H9 (cell line): ENCODE measurements at regions not wholly inside any gene's neighbourhood (a gene's known extent, or its start where the extent isn't known, plus 50 kb on each side); places are given as distances from the start of the nearest gene placed in this dataset.

ENCODE experiments used
- DNase-seq: peaks from one replicate; pipeline ENCODE4 v3.0.0-alpha.2; 2017
- H2AFZ ChIP-seq: one replicate; pipeline ENCODE4 v1.6.1; 2013; ENCODE audit warnings: mild to moderate bottlenecking, low read length, control low read depth, moderate library complexity
- H2AK5ac ChIP-seq: 2 replicates; pipeline ENCODE4 v1.6.1; 2013; ENCODE audit warnings: low read length, control low read depth, mixed read lengths; ENCODE audit not compliant: insufficient read length
- H2BK120ac ChIP-seq: one replicate; pipeline ENCODE4 v1.6.1; 2013; ENCODE audit warnings: low read depth, mild to moderate bottlenecking, low read length, control low read depth, inconsistent platforms; ENCODE audit not compliant: poor library complexity, severe bottlenecking
- H2BK12ac ChIP-seq: 2 replicates; pipeline ENCODE4 v1.6.1; 2013; ENCODE audit warnings: low read length, control low read depth, mixed read lengths, low read depth; ENCODE audit not compliant: insufficient read length
- H2BK15ac ChIP-seq: 2 replicates; pipeline ENCODE4 v1.6.1; 2013; ENCODE audit warnings: low read depth, low read length, control low read depth
- H2BK20ac ChIP-seq: one replicate; pipeline ENCODE4 v1.6.1; 2013; ENCODE audit warnings: low read depth, mild to moderate bottlenecking, low read length, control low read depth, inconsistent platforms; ENCODE audit not compliant: poor library complexity, severe bottlenecking
- H2BK5ac ChIP-seq: 2 replicates; pipeline ENCODE4 v1.6.1; 2013; ENCODE audit warnings: low read length, control low read depth, mixed read lengths; ENCODE audit not compliant: insufficient read length
- H3K14ac ChIP-seq: 2 replicates; pipeline ENCODE4 v1.6.1; 2013; ENCODE audit warnings: low read length, control low read depth; ENCODE audit not compliant: insufficient read depth
- H3K18ac ChIP-seq: 2 replicates; pipeline ENCODE4 v1.6.1; 2013; ENCODE audit warnings: low read depth, mild to moderate bottlenecking, mixed read lengths, low read length, control low read depth; ENCODE audit not compliant: insufficient read length
- H3K23ac ChIP-seq: 2 replicates; pipeline ENCODE4 v1.6.1; 2013; ENCODE audit warnings: low read length, control low read depth, mixed read lengths, low read depth; ENCODE audit not compliant: insufficient read length
- H3K23me2 ChIP-seq: 2 replicates; pipeline ENCODE4 v1.6.1; 2013; ENCODE audit warnings: low read depth, mild to moderate bottlenecking, mixed read lengths, low read length, control low read depth; ENCODE audit not compliant: insufficient read length, poor library complexity, severe bottlenecking
- H3K27ac ChIP-seq: 2 replicates; pipeline ENCODE4 v1.5.1; 2013; ENCODE audit warnings: low read length, control low read depth, mixed read lengths, low read depth; ENCODE audit not compliant: insufficient read length
- H3K27me3 ChIP-seq: 2 replicates; pipeline ENCODE4 v1.6.1; 2013; ENCODE audit warnings: low read length, control low read depth, inconsistent platforms; ENCODE audit not compliant: insufficient read depth
- H3K4ac ChIP-seq: 2 replicates; pipeline ENCODE4 v1.6.1; 2013; ENCODE audit warnings: low read depth, mild to moderate bottlenecking, control low read depth, inconsistent platforms, low read length, moderate library complexity
- H3K4me1 ChIP-seq: 2 replicates; pipeline ENCODE4 v1.6.1; 2013; ENCODE audit warnings: low read length, control low read depth, inconsistent platforms; ENCODE audit not compliant: insufficient read depth
- H3K4me2 ChIP-seq: 2 replicates; pipeline ENCODE4 v1.6.1; 2013; ENCODE audit warnings: low read length, control low read depth, mixed read lengths; ENCODE audit not compliant: insufficient read length, insufficient read depth
- H3K56ac ChIP-seq: 2 replicates; pipeline ENCODE4 v1.6.1; 2013; ENCODE audit warnings: low read depth, mild to moderate bottlenecking, mixed read lengths, low read length, control low read depth; ENCODE audit not compliant: insufficient read length
- H3K79me1 ChIP-seq: 2 replicates; pipeline ENCODE4 v1.6.1; 2013; ENCODE audit warnings: low read depth, mild to moderate bottlenecking, moderate library complexity, low read length, control low read depth, inconsistent platforms; ENCODE audit not compliant: insufficient read depth, poor library complexity, severe bottlenecking
- H3K79me2 ChIP-seq: 2 replicates; pipeline ENCODE4 v1.6.1; 2013; ENCODE audit warnings: low read length, control low read depth, inconsistent platforms; ENCODE audit not compliant: insufficient read depth
- H3K9ac ChIP-seq: 2 replicates; pipeline ENCODE4 v1.6.1; 2013; ENCODE audit warnings: low read length, control low read depth, mixed read lengths; ENCODE audit not compliant: insufficient read length; ENCODE audit errors: extremely low read depth
- H3K9me3 ChIP-seq: one replicate; pipeline ENCODE4 v1.6.1; 2013; ENCODE audit warnings: low read depth, low read length, inconsistent platforms; ENCODE audit not compliant: control insufficient read depth
- H3T11ph ChIP-seq: one replicate; pipeline ENCODE4 v1.6.1; 2013; ENCODE audit warnings: mild to moderate bottlenecking, low read length, control low read depth, inconsistent platforms
- H4K20me1 ChIP-seq: one replicate; pipeline ENCODE4 v1.6.1; 2013; ENCODE audit not compliant: control insufficient read depth, insufficient read length, insufficient read depth
- H4K5ac ChIP-seq: 2 replicates; pipeline ENCODE4 v1.6.1; 2013; ENCODE audit warnings: low read depth, mild to moderate bottlenecking, mixed read lengths, low read length, control low read depth; ENCODE audit not compliant: insufficient read length
- H4K8ac ChIP-seq: replicated peaks from 2 replicates; pipeline ENCODE4 v1.6.1; 2013; ENCODE audit warnings: low read length, control low read depth, mixed read lengths, low read depth; ENCODE audit not compliant: insufficient read length
- H4K91ac ChIP-seq: 2 replicates; pipeline ENCODE4 v1.6.1; 2013; ENCODE audit warnings: low read depth, mild to moderate bottlenecking, moderate library complexity, mixed read lengths, low read length, control low read depth; ENCODE audit not compliant: insufficient read length
- H3K27ac Mint-ChIP-seq, 3 experiments: 2 replicates in 2 of 3; 3 replicates in 1 of 3; pipeline ENCODE4 v1.8.0; 2020 to 2021; ENCODE audit warnings: mixed read lengths in 3 of 3, mild to moderate bottlenecking in 1 of 3, moderate library complexity in 1 of 3
- H3K27me3 Mint-ChIP-seq: 2 replicates; pipeline ENCODE4 v1.8.0; 2021; ENCODE audit warnings: low read depth, mild to moderate bottlenecking, moderate library complexity, mixed read lengths
- H3K36me3 Mint-ChIP-seq, 3 experiments: 2 replicates in 2 of 3; 3 replicates in 1 of 3; pipeline ENCODE4 v1.8.0; 2020 to 2021; ENCODE audit warnings: low read depth in 3 of 3, mixed read lengths in 3 of 3; ENCODE audit not compliant: insufficient read depth in 1 of 3
- H3K4me1 Mint-ChIP-seq, 2 experiments: 2 replicates each; pipeline ENCODE4 v1.8.0; 2020; ENCODE audit warnings: mixed read lengths in 2 of 2
- H3K4me3 Mint-ChIP-seq, 2 experiments: 2 replicates in 1 of 2; 3 replicates in 1 of 2; pipeline ENCODE4 v1.8.0; 2020 to 2021; ENCODE audit warnings: mild to moderate bottlenecking in 2 of 2, mixed read lengths in 2 of 2, moderate library complexity in 1 of 2
- H3K9me3 Mint-ChIP-seq, 2 experiments: 2 replicates in 1 of 2; 3 replicates in 1 of 2; pipeline ENCODE4 v1.8.0; 2020; ENCODE audit warnings: mild to moderate bottlenecking in 2 of 2, mixed read lengths in 2 of 2, moderate library complexity in 1 of 2
- CTCF ChIP-seq: fragments of 200-600 bp; sonication (generic); conservative IDR thresholded peaks from 3 replicates; pipeline ENCODE4 v1.8.0; 2021; ENCODE audit warnings: antibody characterized with exemption, mild to moderate bottlenecking
- WGBS: extraction: QIAGEN DNeasy Blood & Tissue Kit; methylation state at CpG from one replicate; pipeline ENCODE4 v1.1.7; 2013; ENCODE audit warnings: missing lambda C conversion rate, low lambda C conversion rate, mixed read lengths; ENCODE audit not compliant: insufficient read length; ENCODE audit errors: extremely low coverage; 5-methylcytosine and 5-hydroxymethylcytosine counted together

GRCh38 chr1:91137173-91137852 is 115.5 kb upstream of the ZNF644 start:
- H3K4ac ChIP-seq = no peak overlapping the region
- H3K9me3 Mint-ChIP-seq = no peaks in the 10 kb centered on the region
- no peak overlapping the region for H3K27ac Mint-ChIP-seq

More at GRCh38 chr1:91137173-91137852, 115.5 kb upstream of the ZNF644 start:
- H3K56ac ChIP-seq = no peak overlapping the region
- no peak overlapping the region for H3K4me3 Mint-ChIP-seq
- no peak overlapping the region for H3K4me2 ChIP-seq
- H3K23me2 ChIP-seq = no peaks in the 10 kb centered on the region
- H3K36me3 Mint-ChIP-seq = peaks cover 0 to 5% (median 0%) of the 10 kb centered on the region in 3 experiments; a peak in 2 of 7 replicates
- no peak overlapping the region for H2AK5ac ChIP-seq
- no peak overlapping the region for H2BK20ac ChIP-seq
- no peaks in the 10 kb centered on the region for H3K79me2 ChIP-seq
- H3K27me3 ChIP-seq = no peaks in the 10 kb centered on the region
- no peak overlapping the region for H3K18ac ChIP-seq
- H2AFZ ChIP-seq = no peak overlapping the region
- H3K4me1 Mint-ChIP-seq = peaks cover 38 to 45% of the 10 kb centered on the region in 2 experiments
- peak overlapping the region; percentile 88 for H3K23ac ChIP-seq
- no peak overlapping the region for H2BK12ac ChIP-seq
- H4K91ac ChIP-seq = no peak overlapping the region
- no peaks in the 10 kb centered on the region for H3K9me3 ChIP-seq
- H3K79me1 ChIP-seq = no peaks in the 10 kb centered on the region
- no CpG with 5 or more reads among the region's 1 CpG for WGBS
- peaks cover 2% of the 10 kb centered on the region; the same call in 1 of the 2 replicates for H3K4me1 ChIP-seq
- no peak overlapping the region for H2BK5ac ChIP-seq
- no peak overlapping the region for H2BK15ac ChIP-seq
- H3K9ac ChIP-seq = no peak overlapping the region
- no peak for DNase-seq
- no peak overlapping the region for H2BK120ac ChIP-seq
- H3K14ac ChIP-seq = no peak overlapping the region
- no peak overlapping the region for H4K5ac ChIP-seq
- no peak overlapping the region for H4K8ac ChIP-seq
- no peak overlapping the region for H3K27ac ChIP-seq
- H3T11ph ChIP-seq = no peak overlapping the region
- no peaks in the 10 kb centered on the region; the same call in 1 of the 2 replicates for H3K27me3 Mint-ChIP-seq
- no peak for TF ChIP-seq CTCF
- no peaks in the 10 kb centered on the region for H4K20me1 ChIP-seq
